PFSK-1 (cell line): ENCODE measurements at regions not wholly inside any gene's neighbourhood (a gene's known extent, or its start where the extent isn't known, plus 50 kb on each side); places are given as distances from the start of the nearest gene placed in this dataset.

Source experiments
- FOXP2 ChIP-seq: optimal IDR thresholded peaks from 2 replicates; pipeline ENCODE3; 2011; ENCODE audit warnings: borderline replicate concordance, control low read depth, inconsistent platforms; ENCODE audit not compliant: insufficient read depth; ENCODE audit errors: extremely low read length, extremely low read depth
- POLR2AphosphoS5 ChIP-seq: IDR thresholded peaks from 2 replicates; pipeline ENCODE4 v1.6.1; 2012; ENCODE audit warnings: low read depth, mild to moderate bottlenecking, control low read depth, low read length, moderate library complexity
- REST ChIP-seq, 2 experiments: IDR thresholded peaks; 2 replicates each; pipeline versions ENCODE4 v1.6.1 to v1.8.0; 2011 to 2012; ENCODE audit warnings: low read depth in 2 of 2, low read length in 2 of 2, control low read depth in 1 of 2, inconsistent platforms in 1 of 2, mild to moderate bottlenecking in 1 of 2, moderate library complexity in 1 of 2; ENCODE audit not compliant: insufficient read depth in 1 of 2
- SIN3A ChIP-seq: IDR thresholded peaks from 2 replicates; pipeline ENCODE4 v1.6.1; 2012; ENCODE audit warnings: mild to moderate bottlenecking, low read length, moderate library complexity, borderline replicate concordance; ENCODE audit not compliant: insufficient read depth
- TAF1 ChIP-seq: IDR thresholded peaks from 2 replicates; pipeline ENCODE4 v1.6.1; 2012; ENCODE audit warnings: low read length, control low read depth, borderline replicate concordance; ENCODE audit not compliant: insufficient read depth

- no peak for TF ChIP-seq REST (IDR thresholded peaks at IDR 0.05; ENCODE audit: insufficient read depth in 1 of 2, low read depth in 2 of 2, low read length in 2 of 2)
- no peak for TF ChIP-seq SIN3A
- TF ChIP-seq POLR2AphosphoS5 = no peak
- TF ChIP-seq TAF1 = no peak
- TF ChIP-seq FOXP2 = no peak
These were observed 887.8 kb upstream of the SOX9 start for GRCh38 chr17:71232801-71233559.

- TF ChIP-seq POLR2AphosphoS5 (no peak), TAF1 (no peak), SIN3A (no peak), REST (IDR thresholded peaks at IDR 0.05; ENCODE audit: insufficient read depth in 1 of 2, low read depth in 2 of 2, low read length in 2 of 2) (no peak), FOXP2 (no peak)
These were observed 886.5 kb upstream of the SOX9 start for GRCh38 chr17:71234349-71234748.

- TF ChIP-seq TAF1 (no peak), REST (IDR thresholded peaks at IDR 0.05; ENCODE audit: insufficient read depth in 1 of 2, low read depth in 2 of 2, low read length in 2 of 2) (no peak), SIN3A (no peak), FOXP2 (no peak), POLR2AphosphoS5 (no peak)
These were observed 882.8 kb upstream of the SOX9 start for GRCh38 chr17:71237903-71238538.

- TF ChIP-seq FOXP2 = no peak
- no peak for TF ChIP-seq SIN3A
- no peak for TF ChIP-seq REST (IDR thresholded peaks at IDR 0.05; ENCODE audit: insufficient read depth in 1 of 2, low read depth in 2 of 2, low read length in 2 of 2)
- TF ChIP-seq TAF1 = no peak
- no peak for TF ChIP-seq POLR2AphosphoS5
These were observed 873.3 kb upstream of the SOX9 start for GRCh38 chr17:71247441-71248015.
